K562 (cell line): ENCODE measurements at regions not wholly inside any gene's neighbourhood (a gene's known extent, or its start where the extent isn't known, plus 50 kb on each side); places are given as distances from the start of the nearest gene placed in this dataset.

Source experiments
- ATAC-seq: fragments of 200-7000 bp; cut with Tn5 transposase; 3 replicates; pipeline ENCODE4 v1.9.1; 2020; ENCODE audit warnings: moderate library complexity
- BruUV-seq: library from RNA; stranded (reverse); fragments of 400-500 nt; replicated peaks from 2 replicates; lab custom pipeline; 2021; lab: Mats Ljungman, UMichigan
- CTCF ChIA-PET: fragments of 300-600 bp; formaldehyde crosslinking; extraction: SDS; loops from one replicate; lab custom pipeline; 2021; ENCODE audit warnings: low intra/inter-chr PET ratio; lab: Yijun Ruan, JAX
- POLR2A ChIA-PET: fragments of 300-600, 350-650 bp; sonication (Branson Sonifier 250); formaldehyde crosslinking; extraction: SDS; loops from one replicate; lab custom pipeline; 2021; ENCODE audit warnings: antibody characterized with exemption, inconsistent platforms; lab: Yijun Ruan, JAX
- DNase-seq, 4 experiments: peaks; one replicate each; pipeline versions ENCODE4 v3.0.0 to v3.0.0-alpha.2; 2011 to 2018; ENCODE audit warnings: low spot score in 3 of 4, mixed read lengths in 3 of 4; ENCODE audit errors: extremely low read depth in 1 of 4
- FAIRE-seq: peaks from 2 replicates; lab custom pipeline; 2011; peaks lifted over from hg19 to GRCh38; lab: Jason Lieb, UNC
- H2AFZ ChIP-seq: 2 replicates; pipeline ENCODE4 v1.6.0; 2011; ENCODE audit warnings: low read depth, low read length, control low read depth, inconsistent platforms
- H3K27ac ChIP-seq: fragments of 200-600 bp; 3 replicates; pipeline ENCODE4 v1.8.0; 2011; ENCODE audit warnings: low read depth, mild to moderate bottlenecking, control low read depth, inconsistent platforms, low read length, moderate library complexity, mixed read lengths; ENCODE audit errors: extremely low read depth
- H3K27me3 ChIP-seq, 2 experiments: fragments of 300-600 bp in 1 of 2; 2 replicates in 1 of 2; 3 replicates in 1 of 2; pipeline versions ENCODE4 v1.6.0 to v1.8.0; 2011; ENCODE audit warnings: inconsistent platforms in 2 of 2, low read length in 2 of 2, mild to moderate bottlenecking in 1 of 2, mixed read lengths in 1 of 2, moderate library complexity in 1 of 2; ENCODE audit not compliant: control insufficient read depth in 2 of 2, insufficient read depth in 2 of 2
- H3K36me3 ChIP-seq: fragments of 300-600 bp; 3 replicates; pipeline ENCODE4 v1.8.0; 2011; ENCODE audit warnings: mild to moderate bottlenecking, low read length, inconsistent platforms; ENCODE audit not compliant: control insufficient read depth, insufficient read depth
- H3K4me1 ChIP-seq, 2 experiments: fragments of 200-600 bp in 1 of 2; replicated peaks in 1 of 2; 2 replicates in 1 of 2; 3 replicates in 1 of 2; pipeline versions ENCODE4 v1.5.1 to v1.8.0; 2011; ENCODE audit warnings: inconsistent platforms in 2 of 2, low read length in 2 of 2, mild to moderate bottlenecking in 1 of 2, mixed read lengths in 1 of 2, moderate library complexity in 1 of 2; ENCODE audit not compliant: control insufficient read depth in 2 of 2, insufficient read depth in 2 of 2
- H3K4me2 ChIP-seq: 2 replicates; pipeline ENCODE4 v1.6.1; 2011; ENCODE audit warnings: low read length, control low read depth, inconsistent platforms, mixed read lengths; ENCODE audit not compliant: insufficient read depth
- H3K4me3 ChIP-seq: fragments of 200-600 bp; sonication (generic), shearing (Covaris generic); 2 replicates; pipeline ENCODE4 v1.5.1; 2016; ENCODE audit warnings: control low read depth, inconsistent platforms
- H3K79me2 ChIP-seq: fragments of 200-600 bp; 3 replicates; pipeline ENCODE4 v1.8.0; 2011; ENCODE audit warnings: low read length, inconsistent platforms; ENCODE audit not compliant: control insufficient read depth, insufficient read depth
- H3K9ac ChIP-seq, 2 experiments: 2 replicates each; pipeline versions ENCODE4 v1.6.0 to v1.6.1; 2011; ENCODE audit warnings: low read depth in 2 of 2, low read length in 2 of 2, control low read depth in 1 of 2, inconsistent platforms in 1 of 2, mild to moderate bottlenecking in 1 of 2, mixed read lengths in 1 of 2; ENCODE audit not compliant: insufficient read depth in 1 of 2
- H3K9me1 ChIP-seq: one replicate; pipeline ENCODE4 v1.6.0; 2011; ENCODE audit warnings: inconsistent platforms, mild to moderate bottlenecking, low read length, moderate library complexity; ENCODE audit not compliant: control insufficient read depth, insufficient read depth
- H3K9me3 ChIP-seq: replicated peaks from 2 replicates; pipeline ENCODE4 v1.5.1; 2011; ENCODE audit warnings: low read depth, low read length, inconsistent platforms; ENCODE audit not compliant: control insufficient read depth, insufficient read depth
- H4K20me1 ChIP-seq: replicated peaks from 2 replicates; pipeline ENCODE4 v1.6.1; 2011; ENCODE audit warnings: low read length, inconsistent platforms, mixed read lengths; ENCODE audit not compliant: control insufficient read depth, insufficient read depth
- BRF2 ChIP-seq: IDR thresholded peaks from 3 replicates; pipeline ENCODE4 v1.6.1; 2011; ENCODE audit warnings: borderline replicate concordance, mild to moderate bottlenecking; ENCODE audit not compliant: insufficient read length, insufficient read depth
- CC2D1A ChIP-seq: fragments of 450-650 bp; IDR thresholded peaks from 2 replicates; pipeline ENCODE4 v1.6.1; 2017; ENCODE audit warnings: mild to moderate bottlenecking
- CHD4 ChIP-seq: fragments of 200-600 bp; sonication (generic); IDR thresholded peaks from 3 replicates; pipeline ENCODE4 v1.6.1; 2012; ENCODE audit warnings: low read depth, mild to moderate bottlenecking, mixed read lengths, low read length, inconsistent platforms; ENCODE audit not compliant: insufficient read depth, insufficient replicate concordance, poor library complexity, severe bottlenecking
- EWSR1 ChIP-seq: fragments of 450-650 bp; IDR thresholded peaks from 2 replicates; pipeline ENCODE4 v1.6.1; 2018; ENCODE audit warnings: borderline replicate concordance, mild to moderate bottlenecking, low read depth, moderate library complexity; ENCODE audit not compliant: partially characterized antibody
- HBP1 ChIP-seq: fragments of 450-650 bp; formaldehyde crosslinking; IDR thresholded peaks from 2 replicates; pipeline ENCODE4 v1.4.0; 2022; ENCODE audit warnings: missing genetic modification characterization
- HDAC8 ChIP-seq: fragments of 450-650 bp; IDR thresholded peaks from 2 replicates; pipeline ENCODE4 v1.6.1; 2016; ENCODE audit warnings: mild to moderate bottlenecking, missing genetic modification characterization, moderate library complexity, missing compliant biosample characterization
- POLR2AphosphoS5 ChIP-seq: IDR thresholded peaks from 2 replicates; pipeline ENCODE4 v1.6.1; 2011; ENCODE audit warnings: mild to moderate bottlenecking, low read depth, low read length, moderate library complexity; ENCODE audit not compliant: control insufficient read depth, insufficient read depth
- RBM34 ChIP-seq: fragments of 200-400 bp; formaldehyde crosslinking; IDR thresholded peaks from 2 replicates; pipeline ENCODE4 v1.6.1; 2018; ENCODE audit warnings: low read length, borderline replicate concordance; ENCODE audit not compliant: insufficient read depth
- SP1 ChIP-seq: sonication (generic); formaldehyde crosslinking; IDR thresholded peaks from 2 replicates; pipeline ENCODE4 v1.8.1; 2022; ENCODE audit warnings: mild to moderate bottlenecking, missing genetic modification reagents
- SPI1 ChIP-seq: IDR thresholded peaks from 2 replicates; pipeline ENCODE4 v1.6.1; 2011; ENCODE audit warnings: low read depth, low read length, control low read depth, borderline replicate concordance
- ZFP91 ChIP-seq: sonication (generic); formaldehyde crosslinking; IDR thresholded peaks from 2 replicates; pipeline ENCODE4 v1.8.0; 2022; ENCODE audit warnings: mild to moderate bottlenecking, missing genetic modification reagents
- ZNF174 ChIP-seq: fragments of 250-450 bp; sonication (Bioruptor Pico); IDR thresholded peaks from 2 replicates; pipeline ENCODE4 v1.4.0; 2020; ENCODE audit warnings: mild to moderate bottlenecking
- ZNF449 ChIP-seq: fragments of 250-450 bp; sonication (Bioruptor Pico); IDR thresholded peaks from 2 replicates; pipeline ENCODE4 v1.8.0; 2022; ENCODE audit warnings: moderate library complexity, mild to moderate bottlenecking, inconsistent platforms
- ZNF639 ChIP-seq, 2 experiments: fragments of 200-800 bp in 1 of 2; sonication (Bioruptor generic) in 1 of 2; sonication (generic) in 1 of 2; formaldehyde crosslinking in 1 of 2; IDR thresholded peaks in 1 of 2; conservative IDR thresholded peaks in 1 of 2; 2 replicates each; pipeline versions ENCODE4 v1.5.0 to v1.6.1; 2016 to 2020; ENCODE audit warnings: missing compliant biosample characterization in 1 of 2, missing genetic modification characterization in 1 of 2, missing genetic modification reagents in 1 of 2
- ZNF75A ChIP-seq: fragments of 450-650 bp; formaldehyde crosslinking; IDR thresholded peaks from 2 replicates; pipeline ENCODE4 v1.4.0; 2020; ENCODE audit warnings: mild to moderate bottlenecking
- ZNF77 ChIP-seq: fragments of 250-450 bp; sonication (Bioruptor Pico); IDR thresholded peaks from 2 replicates; pipeline ENCODE4 v1.5.0; 2020
- WGBS: fragments of 100-300 bp; shearing (Covaris generic); methylation state at CpG from one replicate; pipeline ENCODE4 v1.1.6; 2016; ENCODE audit warnings: low coverage, mixed read lengths; ENCODE audit not compliant: insufficient coverage; ENCODE audit errors: missing lambda C conversion rate; 5-methylcytosine and 5-hydroxymethylcytosine counted together
- in situ Hi-C: fragments of 300-500 bp; cut with MboI; formaldehyde crosslinking; loops from 4 replicates; pipeline ENCODE4 v1.15.0; 2018; ENCODE audit warnings: inconsistent platforms, mixed read lengths
- intact Hi-C: fragments of 100-400 bp; cut with micrococcal nuclease; formaldehyde crosslinking; loops from 2 replicates; pipeline ENCODE4 v1.14.2; 2022

GRCh38 chr10:62693306-62693705 is 111.2 kb upstream of the ADO start:
- Histone ChIP-seq H3K79me2 (no peaks in the 10 kb centered on the region), H2AFZ (no peak overlapping the region), H3K27me3 (no peaks in the 10 kb centered on the region), H3K4me3 (no peak overlapping the region), H3K4me2 (no peak overlapping the region), H4K20me1 (no peaks in the 10 kb centered on the region), H3K36me3 (no peaks in the 10 kb centered on the region), H3K9ac (no peak overlapping the region), H3K27ac (no peak overlapping the region), H3K9me1 (no peaks in the 10 kb centered on the region), H3K9me3 (no peaks in the 10 kb centered on the region), H3K4me1 (no peaks in the 10 kb centered on the region)
- DNase-seq (no peak), ATAC-seq (no peak), FAIRE-seq (no peak)
- in situ Hi-C loops, result no loop called here
- CTCF ChIA-PET, result no interaction called here
- no peak for TF ChIP-seq HBP1 (CRISPR knock-in tag)
- TF ChIP-seq ZNF449 (CRISPR knock-in tag), result no peak
- no peak for TF ChIP-seq SPI1
- TF ChIP-seq ZNF75A (CRISPR knock-in tag), result no peak
- no peak for TF ChIP-seq ZNF639 (CRISPR knock-in tag; conservative IDR thresholded peaks at IDR 0.05 in 1 of 2, IDR thresholded peaks at IDR 0.05 in 1 of 2)
- no peak for TF ChIP-seq ZFP91 (CRISPR knock-in tag)
- TF ChIP-seq RBM34, result no peak
- no peak for TF ChIP-seq CC2D1A
- TF ChIP-seq EWSR1, result no peak
- no peak for TF ChIP-seq CHD4
- TF ChIP-seq BRF2, result no peak
- TF ChIP-seq ZNF77 (CRISPR knock-in tag), result no peak
- TF ChIP-seq HDAC8, result no peak
- no peak for TF ChIP-seq POLR2AphosphoS5
- TF ChIP-seq ZNF174 (CRISPR knock-in tag), result no peak
- TF ChIP-seq SP1, result no peak
- 4% methylated on average over 2 of the region's 2 CpGs for WGBS
- intact Hi-C loops, result no loop called here
- no TSS peak for BruUV-seq
- POLR2A ChIA-PET, result no interaction called here
